ENCODE measurements at regions not wholly inside any gene's neighbourhood (a gene's known extent, or its start where the extent isn't known, plus 50 kb on each side); places are given as distances from the start of the nearest gene placed in this dataset.

DNA sequence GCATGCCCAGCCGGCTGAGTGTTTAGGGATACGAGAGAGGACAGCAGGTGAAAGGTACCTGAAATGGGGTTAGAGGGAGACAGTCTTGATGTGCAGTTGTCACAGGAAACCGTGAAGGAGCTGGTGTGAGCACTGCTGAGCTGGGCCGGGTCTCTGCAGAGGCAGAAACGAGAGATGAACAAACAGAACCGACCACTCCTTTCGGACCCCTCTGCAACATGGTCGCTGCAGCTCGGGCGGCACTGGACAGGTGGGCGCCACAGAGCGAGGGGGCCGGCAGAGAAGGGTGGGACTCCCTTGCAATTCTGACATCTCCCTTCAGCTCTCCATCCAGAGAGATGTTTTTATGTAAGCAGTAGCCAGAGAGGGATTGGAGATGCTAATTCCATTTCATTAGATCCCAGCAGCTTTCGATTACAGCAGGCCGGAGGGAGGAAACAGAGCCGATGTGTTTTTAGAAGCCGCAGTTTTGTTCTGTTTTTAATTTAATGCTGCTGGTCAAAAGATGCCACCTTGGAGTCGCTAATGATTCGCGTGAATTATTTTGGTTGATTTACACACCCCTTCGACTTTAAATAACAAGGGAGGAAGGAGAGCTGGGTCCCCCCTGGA lies 86.3 kb upstream of the RPL38 start:
- Histone ChIP-seq H3K4me3 (no peak overlapping the region), H3K27ac (no peak overlapping the region), H3K4me1 (no peaks in the 10 kb centered on the region), H3K36me3 (no peaks in the 10 kb centered on the region), H3K9me3 (peaks cover 0 to 6% (median 3%) of the 10 kb centered on the region in 3 donors), H3K27me3 (peaks cover 0 to 84% (median 0%) of the 10 kb centered on the region in 4 donors)
- 71 to 75% methylated on average over 21 of the region's 21 CpGs for WGBS, 2 donors
- DNase-seq: no peak
- intact Hi-C loops (cut with DNase I): no loop called here
- TF ChIP-seq, protein P1, sequence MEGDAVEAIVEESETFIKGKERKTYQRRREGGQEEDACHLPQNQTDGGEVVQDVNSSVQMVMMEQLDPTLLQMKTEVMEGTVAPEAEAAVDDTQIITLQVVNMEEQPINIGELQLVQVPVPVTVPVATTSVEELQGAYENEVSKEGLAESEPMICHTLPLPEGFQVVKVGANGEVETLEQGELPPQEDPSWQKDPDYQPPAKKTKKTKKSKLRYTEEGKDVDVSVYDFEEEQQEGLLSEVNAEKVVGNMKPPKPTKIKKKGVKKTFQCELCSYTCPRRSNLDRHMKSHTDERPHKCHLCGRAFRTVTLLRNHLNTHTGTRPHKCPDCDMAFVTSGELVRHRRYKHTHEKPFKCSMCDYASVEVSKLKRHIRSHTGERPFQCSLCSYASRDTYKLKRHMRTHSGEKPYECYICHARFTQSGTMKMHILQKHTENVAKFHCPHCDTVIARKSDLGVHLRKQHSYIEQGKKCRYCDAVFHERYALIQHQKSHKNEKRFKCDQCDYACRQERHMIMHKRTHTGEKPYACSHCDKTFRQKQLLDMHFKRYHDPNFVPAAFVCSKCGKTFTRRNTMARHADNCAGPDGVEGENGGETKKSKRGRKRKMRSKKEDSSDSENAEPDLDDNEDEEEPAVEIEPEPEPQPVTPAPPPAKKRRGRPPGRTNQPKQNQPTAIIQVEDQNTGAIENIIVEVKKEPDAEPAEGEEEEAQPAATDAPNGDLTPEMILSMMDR (IDR thresholded peaks at IDR 0.05): no peak
- no peak for TF ChIP-seq POLR2A (IDR thresholded peaks at IDR 0.05)

DNA sequence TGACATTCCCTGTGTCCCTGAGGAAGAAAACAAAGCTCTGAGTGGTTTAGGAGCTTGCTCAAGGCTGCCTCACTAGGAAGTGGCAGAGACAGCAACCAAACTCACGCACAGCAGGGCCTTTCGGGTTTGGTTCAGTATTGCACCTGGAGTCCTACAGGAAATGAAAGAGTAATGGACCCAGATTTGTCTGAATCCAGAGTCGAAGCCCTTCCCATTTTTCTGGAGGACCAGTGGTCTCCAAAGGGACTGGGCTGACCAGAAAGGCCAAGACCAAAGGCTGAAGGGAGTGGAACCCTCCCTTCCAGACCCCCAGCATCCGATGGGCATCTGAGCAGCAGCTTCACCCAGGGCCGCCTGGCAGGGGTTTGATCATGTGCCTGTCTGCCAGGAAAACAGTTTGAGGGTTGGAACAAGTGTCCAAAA lies 85.5 kb upstream of the RPL38 start:
- Histone ChIP-seq H3K4me1 (no peaks in the 10 kb centered on the region), H3K36me3 (no peaks in the 10 kb centered on the region), H3K9me3 (peaks cover 0 to 6% (median 3%) of the 10 kb centered on the region in 3 donors), H3K27ac (no peak overlapping the region), H3K4me3 (no peak overlapping the region), H3K27me3 (peaks cover 0 to 89% (median 0%) of the 10 kb centered on the region in 4 donors)
- no peak for DNase-seq
- TF ChIP-seq, protein P1 (IDR thresholded peaks at IDR 0.05): no peak
- no peak for TF ChIP-seq POLR2A (IDR thresholded peaks at IDR 0.05)
- intact Hi-C loops (cut with DNase I): no loop called here
- WGBS, 2 donors: 55 to 96% methylated on average over 3 to 4 of the region's 5 CpGs

DNA sequence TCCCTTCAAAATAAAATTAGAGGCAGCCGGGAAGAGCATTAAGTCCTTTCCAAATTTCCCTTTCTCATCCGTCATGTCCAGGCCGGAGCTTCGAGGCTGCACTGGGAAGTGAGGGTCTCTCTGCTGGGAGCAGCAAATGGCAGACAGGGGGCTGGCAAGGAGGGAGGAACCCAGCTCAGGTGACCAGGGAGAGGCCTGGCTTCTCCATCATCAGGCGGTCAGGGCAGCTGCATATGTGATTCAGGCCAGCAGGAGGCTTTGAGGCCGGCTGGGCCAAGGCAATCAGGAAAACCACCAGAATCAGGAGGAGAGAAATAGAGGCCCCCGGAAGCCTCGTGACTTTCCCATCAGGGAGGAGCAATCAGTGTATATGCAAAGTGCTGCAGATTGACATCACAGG lies 85.0 kb upstream of the RPL38 start:
- Histone ChIP-seq H3K27me3 (peaks cover 0 to 84% (median 0%) of the 10 kb centered on the region in 4 donors), H3K36me3 (no peaks in the 10 kb centered on the region), H3K4me3 (no peak overlapping the region), H3K27ac (no peak overlapping the region), H3K9me3 (peaks cover 0 to 6% (median 3%) of the 10 kb centered on the region in 3 donors), H3K4me1 (no peaks in the 10 kb centered on the region)
- intact Hi-C loops (cut with DNase I): no loop called here
- WGBS, 2 donors: 62 to 66% methylated on average over 5 to 8 of the region's 8 CpGs
- TF ChIP-seq POLR2A (IDR thresholded peaks at IDR 0.05): no peak
- TF ChIP-seq, protein P1 (IDR thresholded peaks at IDR 0.05): no peak
- no peak for DNase-seq

DNA sequence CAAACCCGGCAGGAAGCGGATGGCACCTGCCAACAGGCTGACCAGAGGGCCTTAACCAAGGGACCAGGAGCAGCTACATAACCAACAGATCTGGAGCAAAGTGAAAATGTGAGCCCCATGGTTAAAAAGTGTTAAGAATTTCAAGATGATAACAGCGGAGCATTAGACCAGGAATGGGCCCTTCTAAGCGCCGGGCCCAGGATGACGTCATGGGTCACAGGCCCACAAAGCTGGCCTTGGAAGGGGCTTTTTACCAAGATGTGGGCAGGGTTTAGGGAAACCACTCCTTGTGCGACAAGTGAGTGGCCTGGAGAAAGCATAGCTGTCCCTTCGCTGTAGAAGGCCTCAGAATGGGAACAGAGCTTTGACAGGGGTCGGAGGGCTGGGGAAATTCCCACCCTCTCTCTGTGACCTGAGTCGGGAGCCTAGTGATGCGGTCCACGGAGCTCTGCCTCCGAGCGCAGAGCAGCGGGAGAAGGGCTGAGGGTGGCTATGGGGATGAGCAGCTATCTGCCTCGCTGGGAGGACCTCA lies 84.4 kb upstream of the RPL38 start:
- intact Hi-C loops (cut with DNase I): no loop called here
- Histone ChIP-seq H3K27me3 (peaks cover 0 to 84% (median 0%) of the 10 kb centered on the region in 4 donors), H3K4me3 (no peak overlapping the region), H3K27ac (no peak overlapping the region), H3K4me1 (no peaks in the 10 kb centered on the region), H3K9me3 (peaks cover 0 to 6% (median 3%) of the 10 kb centered on the region in 3 donors), H3K36me3 (no peaks in the 10 kb centered on the region)
- 83 to 87% methylated on average over 15 to 16 of the region's 16 CpGs for WGBS, 2 donors
- DNase-seq: no peak
- TF ChIP-seq, protein P1 (IDR thresholded peaks at IDR 0.05): no peak
- no peak for TF ChIP-seq POLR2A (IDR thresholded peaks at IDR 0.05)

DNA sequence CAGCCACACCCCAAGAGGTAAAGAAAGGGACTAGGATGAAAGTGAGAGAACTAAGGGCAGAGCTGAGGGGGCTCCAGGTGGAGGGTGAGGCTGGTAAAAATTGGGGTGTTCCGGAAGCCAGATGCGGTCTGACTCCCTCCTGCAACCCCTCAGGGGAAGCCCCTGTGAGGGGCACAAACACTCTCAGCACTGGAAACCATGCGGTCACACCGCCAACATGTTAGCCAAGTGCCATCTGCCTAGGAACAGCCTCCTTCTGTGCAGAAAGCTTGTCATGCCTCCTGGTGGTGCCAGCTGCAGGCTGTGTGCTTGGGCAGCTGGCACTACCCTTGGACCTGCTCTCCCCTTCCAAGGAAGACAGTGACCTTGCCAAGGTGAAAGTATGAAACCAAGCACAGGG lies 83.5 kb upstream of the RPL38 start:
- Histone ChIP-seq H3K27me3 (peaks cover 0 to 84% (median 0%) of the 10 kb centered on the region in 4 donors), H3K27ac (no peak overlapping the region), H3K4me3 (no peak overlapping the region), H3K4me1 (no peaks in the 10 kb centered on the region), H3K9me3 (peaks cover 0 to 6% (median 3%) of the 10 kb centered on the region in 3 donors), H3K36me3 (no peaks in the 10 kb centered on the region)
- TF ChIP-seq, protein P1 (IDR thresholded peaks at IDR 0.05): no peak
- TF ChIP-seq POLR2A (IDR thresholded peaks at IDR 0.05): no peak
- 56 to 80% methylated on average over 2 of the region's 4 CpGs for WGBS, 2 donors
- intact Hi-C loops (cut with DNase I): no loop called here
- DNase-seq: no peak

All from esophagus squamous epithelium (tissue), 5 donors.